Natural killer cell (primary cell): ENCODE measurements at regions not wholly inside any gene's neighbourhood (a gene's known extent, or its start where the extent isn't known, plus 50 kb on each side); places are given as distances from the start of the nearest gene placed in this dataset.
A peak's percentile ranks its signal among the peaks of the same experiment; 100 is the strongest.

Experiments
- ATAC-seq, 3 donors: fragments of 150-1000 bp in 2 of 3; fragments of 200-7000 bp in 1 of 3; cut with Tn5 transposase; 1 replicate in 1 of 3; 2 replicates in 2 of 3; pipeline ENCODE4 v1.10.0; 2021; ENCODE audit warnings: mild to moderate bottlenecking in 2 of 3, moderate library complexity in 2 of 3
- DNase-seq, 2 donors: peaks; one replicate each; pipeline versions ENCODE4 v3.0.0 to v3.0.0-alpha.2; 2013 to 2021; ENCODE audit warnings: mixed read lengths in 1 of 2
- H3K27ac ChIP-seq: one replicate; pipeline ENCODE4 v1.5.1; 2013; ENCODE audit warnings: mild to moderate bottlenecking, low read length
- H3K27me3 ChIP-seq: one replicate; pipeline ENCODE4 v1.6.1; 2013; ENCODE audit warnings: low read length; ENCODE audit not compliant: control insufficient read depth, insufficient read depth
- H3K36me3 ChIP-seq: one replicate; pipeline ENCODE4 v1.6.1; 2013; ENCODE audit warnings: low read length; ENCODE audit not compliant: control insufficient read depth, insufficient read depth
- H3K4me1 ChIP-seq: one replicate; pipeline ENCODE4 v1.6.1; 2013; ENCODE audit warnings: low read length; ENCODE audit not compliant: control insufficient read depth, insufficient read depth
- H3K4me3 ChIP-seq: one replicate; pipeline ENCODE4 v1.5.1; 2013; ENCODE audit warnings: low read length
- H3K9me3 ChIP-seq: one replicate; pipeline ENCODE4 v1.6.1; 2013; ENCODE audit warnings: low read length; ENCODE audit not compliant: control insufficient read depth, insufficient read depth
- H3K27ac Mint-ChIP-seq, 2 donors: one replicate each; pipeline ENCODE4 v1.8.0; 2022; ENCODE audit warnings: mild to moderate bottlenecking in 2 of 2, mixed read lengths in 2 of 2, moderate library complexity in 1 of 2
- H3K27me3 Mint-ChIP-seq, 2 donors: one replicate each; pipeline ENCODE4 v1.8.0; 2022; ENCODE audit warnings: low read depth in 2 of 2, mixed read lengths in 2 of 2
- H3K36me3 Mint-ChIP-seq: one replicate; pipeline ENCODE4 v1.8.0; 2022; ENCODE audit warnings: mixed read lengths
- H3K4me1 Mint-ChIP-seq, 2 donors: one replicate each; pipeline ENCODE4 v1.8.0; 2022; ENCODE audit warnings: mixed read lengths in 2 of 2
- H3K4me3 Mint-ChIP-seq: one replicate; pipeline ENCODE4 v1.8.0; 2022; ENCODE audit warnings: mild to moderate bottlenecking, moderate library complexity, mixed read lengths
- H3K9me3 Mint-ChIP-seq, 2 donors: one replicate each; pipeline ENCODE4 v1.8.0; 2022; ENCODE audit warnings: mixed read lengths in 2 of 2
- WGBS: methylation state at CpG from one replicate; pipeline ENCODE4 v1.1.7; 2013; ENCODE audit warnings: missing lambda C conversion rate; ENCODE audit not compliant: insufficient coverage; 5-methylcytosine and 5-hydroxymethylcytosine counted together
- intact Hi-C: fragments of 100-400 bp; cut with micrococcal nuclease; formaldehyde crosslinking; loops from one replicate; pipeline ENCODE4 v1.14.2; 2022
- TF ChIP-seq, protein P1 (sequence below): fragments of 200-600 bp; IDR thresholded peaks from one replicate; pipeline ENCODE4 v1.8.0; 2022; ENCODE audit warnings: antibody characterized with exemption

DNA sequence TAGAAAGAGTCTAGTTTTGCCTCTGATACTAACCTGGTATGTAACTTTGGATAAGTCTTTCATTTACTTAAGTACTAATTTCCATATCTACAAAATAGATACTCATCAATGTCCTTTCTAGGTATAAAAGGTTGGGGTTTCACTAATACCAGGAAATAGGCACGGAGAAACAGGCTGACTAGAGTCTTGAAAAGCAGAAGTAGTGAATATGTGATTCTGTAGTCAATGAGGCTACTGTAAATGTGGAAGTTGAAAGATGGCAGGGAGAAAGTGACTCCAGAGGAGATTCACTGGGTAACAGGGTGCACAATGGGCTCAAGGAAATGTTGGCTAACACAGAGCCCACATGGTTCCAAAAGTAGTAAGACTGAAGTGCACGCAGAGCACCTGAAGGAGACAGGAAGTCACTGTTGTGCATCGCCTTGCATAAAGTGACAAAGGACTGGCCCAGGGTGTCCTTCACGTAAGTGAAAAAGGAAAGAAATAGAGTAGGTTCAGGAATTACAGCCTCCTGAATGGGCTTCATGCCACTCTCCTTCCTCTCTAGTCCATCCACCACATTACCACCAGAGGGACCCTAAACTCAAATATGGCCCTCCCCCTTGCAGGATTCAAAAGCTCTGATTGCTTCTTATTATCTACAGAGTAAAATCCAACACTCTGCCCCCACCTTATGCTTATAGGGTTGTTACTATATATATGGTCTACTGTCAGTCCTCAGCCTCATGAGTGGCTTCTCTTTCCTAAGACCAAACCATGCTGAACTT is 288.0 kb upstream of the SMARCA2 start:
- DNase-seq = peak in 1 of 2 donors; percentile 43
- H3K9me3 ChIP-seq = no peaks in the 10 kb centered on the region
- no peak overlapping the region for H3K4me3 ChIP-seq
- no peaks in the 10 kb centered on the region for H3K36me3 ChIP-seq
- Mint-ChIP-seq H3K4me3 (no peak overlapping the region), H3K36me3 (no peaks in the 10 kb centered on the region), H3K9me3 (no peaks in the 10 kb centered on the region), H3K4me1 (no peaks in the 10 kb centered on the region), H3K27me3 (peaks cover 5 to 6% of the 10 kb centered on the region in 2 donors), H3K27ac (no peak overlapping the region)
- 65% methylated on average over 4 of the region's 4 CpGs for WGBS
- TF ChIP-seq, protein P1, sequence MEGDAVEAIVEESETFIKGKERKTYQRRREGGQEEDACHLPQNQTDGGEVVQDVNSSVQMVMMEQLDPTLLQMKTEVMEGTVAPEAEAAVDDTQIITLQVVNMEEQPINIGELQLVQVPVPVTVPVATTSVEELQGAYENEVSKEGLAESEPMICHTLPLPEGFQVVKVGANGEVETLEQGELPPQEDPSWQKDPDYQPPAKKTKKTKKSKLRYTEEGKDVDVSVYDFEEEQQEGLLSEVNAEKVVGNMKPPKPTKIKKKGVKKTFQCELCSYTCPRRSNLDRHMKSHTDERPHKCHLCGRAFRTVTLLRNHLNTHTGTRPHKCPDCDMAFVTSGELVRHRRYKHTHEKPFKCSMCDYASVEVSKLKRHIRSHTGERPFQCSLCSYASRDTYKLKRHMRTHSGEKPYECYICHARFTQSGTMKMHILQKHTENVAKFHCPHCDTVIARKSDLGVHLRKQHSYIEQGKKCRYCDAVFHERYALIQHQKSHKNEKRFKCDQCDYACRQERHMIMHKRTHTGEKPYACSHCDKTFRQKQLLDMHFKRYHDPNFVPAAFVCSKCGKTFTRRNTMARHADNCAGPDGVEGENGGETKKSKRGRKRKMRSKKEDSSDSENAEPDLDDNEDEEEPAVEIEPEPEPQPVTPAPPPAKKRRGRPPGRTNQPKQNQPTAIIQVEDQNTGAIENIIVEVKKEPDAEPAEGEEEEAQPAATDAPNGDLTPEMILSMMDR = no peak
- peak in 1 of 3 donors; percentile 17 for ATAC-seq
- H3K27me3 ChIP-seq = no peaks in the 10 kb centered on the region
- H3K4me1 ChIP-seq = no peaks in the 10 kb centered on the region
- H3K27ac ChIP-seq = no peak overlapping the region
- intact Hi-C loops = loop anchor here (5.0 kb wide), 1 partner anchor 360 kb away; no protein-coding TSS in a partner anchor

- H3K4me3 Mint-ChIP-seq = no peak overlapping the region
- no peaks in the 10 kb centered on the region for H3K4me1 Mint-ChIP-seq
- DNase-seq (no peak), ATAC-seq (no peak)
- TF ChIP-seq, protein P1 = no peak
- no peaks in the 10 kb centered on the region for H3K9me3 Mint-ChIP-seq
- H3K4me1 ChIP-seq = no peaks in the 10 kb centered on the region
- intact Hi-C loops = loop anchor here (5.0 kb wide), 1 partner anchor 358 kb away; no protein-coding TSS in a partner anchor
- H3K27me3 Mint-ChIP-seq = peaks cover 5 to 6% of the 10 kb centered on the region in 2 donors
- no peaks in the 10 kb centered on the region for H3K9me3 ChIP-seq
- no peaks in the 10 kb centered on the region for H3K27me3 ChIP-seq
- no peak overlapping the region for H3K27ac ChIP-seq
- no peak overlapping the region for H3K4me3 ChIP-seq
- no peaks in the 10 kb centered on the region for H3K36me3 ChIP-seq
- H3K27ac Mint-ChIP-seq = no peak overlapping the region
- H3K36me3 Mint-ChIP-seq = no peaks in the 10 kb centered on the region
- 69% methylated on average over 4 of the region's 4 CpGs for WGBS
Observed at GRCh38 chr9:1729631-1730030, 285.5 kb upstream of the SMARCA2 start.

DNA sequence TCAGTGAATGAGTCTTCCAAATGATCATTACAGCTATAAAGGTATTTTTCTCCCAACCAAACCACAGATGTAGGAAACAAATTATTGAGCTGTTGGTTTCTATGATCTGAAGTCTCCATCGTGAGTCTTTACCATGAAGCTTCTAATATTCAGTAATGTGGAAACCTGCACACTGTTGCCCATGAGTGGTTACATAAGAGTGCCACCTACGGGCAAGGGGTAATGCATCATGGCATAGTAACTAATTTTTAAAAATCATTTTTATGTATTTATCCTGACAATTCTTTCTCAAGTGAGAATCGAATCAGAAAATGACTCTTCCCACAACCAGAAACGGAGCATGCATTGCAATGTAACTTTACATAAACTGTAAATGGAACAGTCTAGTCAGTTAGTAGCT is 282.5 kb upstream of the SMARCA2 start:
- TF ChIP-seq, protein P1 = no peak
- Mint-ChIP-seq H3K4me3 (no peak overlapping the region), H3K4me1 (no peaks in the 10 kb centered on the region), H3K27me3 (peaks cover 0 to 5% of the 10 kb centered on the region in 2 donors), H3K36me3 (no peaks in the 10 kb centered on the region), H3K27ac (no peak overlapping the region), H3K9me3 (no peaks in the 10 kb centered on the region)
- Histone ChIP-seq H3K4me3 (no peak overlapping the region), H3K36me3 (no peaks in the 10 kb centered on the region), H3K9me3 (no peaks in the 10 kb centered on the region), H3K27ac (no peak overlapping the region), H3K4me1 (no peaks in the 10 kb centered on the region), H3K27me3 (no peaks in the 10 kb centered on the region)
- intact Hi-C loops = no loop called here
- WGBS = 76% methylated on average over 2 of the region's 4 CpGs
- DNase-seq = no peak
- no peak for ATAC-seq
